ENCODE measurements at regions not wholly inside any gene's neighbourhood (a gene's known extent, or its start where the extent isn't known, plus 50 kb on each side); places are given as distances from the start of the nearest gene placed in this dataset.

DNA sequence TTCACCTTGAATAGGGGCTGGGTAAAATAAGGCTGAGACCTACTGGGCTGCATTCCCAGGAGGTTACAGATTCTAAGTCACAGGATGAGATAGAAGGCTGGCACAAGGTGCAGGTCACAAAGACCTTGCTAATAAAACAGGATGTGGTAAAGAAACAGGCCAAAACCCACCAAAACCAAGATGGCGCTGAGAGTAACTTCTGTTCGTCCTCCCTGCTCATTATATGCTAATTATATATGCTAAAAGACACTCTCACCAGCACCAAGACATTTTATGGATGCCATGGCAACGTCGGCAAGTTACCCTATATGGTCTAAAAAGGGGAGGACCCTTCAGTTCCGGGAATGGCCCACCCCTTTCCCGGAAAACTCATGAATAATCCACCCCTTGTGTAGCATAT lies 711.5 kb upstream of the KLHL29 start (continued):
- TF ChIP-seq, protein P1, sequence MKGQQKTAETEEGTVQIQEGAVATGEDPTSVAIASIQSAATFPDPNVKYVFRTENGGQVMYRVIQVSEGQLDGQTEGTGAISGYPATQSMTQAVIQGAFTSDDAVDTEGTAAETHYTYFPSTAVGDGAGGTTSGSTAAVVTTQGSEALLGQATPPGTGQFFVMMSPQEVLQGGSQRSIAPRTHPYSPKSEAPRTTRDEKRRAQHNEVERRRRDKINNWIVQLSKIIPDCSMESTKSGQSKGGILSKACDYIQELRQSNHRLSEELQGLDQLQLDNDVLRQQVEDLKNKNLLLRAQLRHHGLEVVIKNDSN (CRISPR knock-in tag; IDR thresholded peaks at IDR 0.05): no peak
- TF ChIP-seq GTF2I (CRISPR knock-in tag; conservative IDR thresholded peaks at IDR 0.05) (no peak), NR3C1 (CRISPR knock-in tag; conservative IDR thresholded peaks at IDR 0.05; ENCODE audit: low read depth) (no peak), FOXK1 (CRISPR knock-in tag; IDR thresholded peaks at IDR 0.05) (no peak), GABPB1 (CRISPR knock-in tag; IDR thresholded peaks at IDR 0.05) (no peak), ZNF121 (CRISPR knock-in tag; IDR thresholded peaks at IDR 0.05) (no peak), EMX1 (CRISPR knock-in tag; IDR thresholded peaks at IDR 0.05) (no peak), ZNF232 (CRISPR knock-in tag; IDR thresholded peaks at IDR 0.05) (no peak), NFE2L1 (CRISPR knock-in tag; IDR thresholded peaks at IDR 0.05) (no peak), NR2C2 (CRISPR knock-in tag; IDR thresholded peaks at IDR 0.05) (no peak), ATF1 (CRISPR knock-in tag; IDR thresholded peaks at IDR 0.05) (no peak), CBFB (CRISPR knock-in tag; IDR thresholded peaks at IDR 0.05; ENCODE audit: low read depth) (no peak), ZNF219 (CRISPR knock-in tag; IDR thresholded peaks at IDR 0.05; ENCODE audit: borderline replicate concordance) (no peak)
- TF ChIP-seq, protein P2, sequence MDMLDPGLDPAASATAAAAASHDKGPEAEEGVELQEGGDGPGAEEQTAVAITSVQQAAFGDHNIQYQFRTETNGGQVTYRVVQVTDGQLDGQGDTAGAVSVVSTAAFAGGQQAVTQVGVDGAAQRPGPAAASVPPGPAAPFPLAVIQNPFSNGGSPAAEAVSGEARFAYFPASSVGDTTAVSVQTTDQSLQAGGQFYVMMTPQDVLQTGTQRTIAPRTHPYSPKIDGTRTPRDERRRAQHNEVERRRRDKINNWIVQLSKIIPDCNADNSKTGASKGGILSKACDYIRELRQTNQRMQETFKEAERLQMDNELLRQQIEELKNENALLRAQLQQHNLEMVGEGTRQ (CRISPR knock-in tag; IDR thresholded peaks at IDR 0.05): no peak
- TF ChIP-seq, protein P3, sequence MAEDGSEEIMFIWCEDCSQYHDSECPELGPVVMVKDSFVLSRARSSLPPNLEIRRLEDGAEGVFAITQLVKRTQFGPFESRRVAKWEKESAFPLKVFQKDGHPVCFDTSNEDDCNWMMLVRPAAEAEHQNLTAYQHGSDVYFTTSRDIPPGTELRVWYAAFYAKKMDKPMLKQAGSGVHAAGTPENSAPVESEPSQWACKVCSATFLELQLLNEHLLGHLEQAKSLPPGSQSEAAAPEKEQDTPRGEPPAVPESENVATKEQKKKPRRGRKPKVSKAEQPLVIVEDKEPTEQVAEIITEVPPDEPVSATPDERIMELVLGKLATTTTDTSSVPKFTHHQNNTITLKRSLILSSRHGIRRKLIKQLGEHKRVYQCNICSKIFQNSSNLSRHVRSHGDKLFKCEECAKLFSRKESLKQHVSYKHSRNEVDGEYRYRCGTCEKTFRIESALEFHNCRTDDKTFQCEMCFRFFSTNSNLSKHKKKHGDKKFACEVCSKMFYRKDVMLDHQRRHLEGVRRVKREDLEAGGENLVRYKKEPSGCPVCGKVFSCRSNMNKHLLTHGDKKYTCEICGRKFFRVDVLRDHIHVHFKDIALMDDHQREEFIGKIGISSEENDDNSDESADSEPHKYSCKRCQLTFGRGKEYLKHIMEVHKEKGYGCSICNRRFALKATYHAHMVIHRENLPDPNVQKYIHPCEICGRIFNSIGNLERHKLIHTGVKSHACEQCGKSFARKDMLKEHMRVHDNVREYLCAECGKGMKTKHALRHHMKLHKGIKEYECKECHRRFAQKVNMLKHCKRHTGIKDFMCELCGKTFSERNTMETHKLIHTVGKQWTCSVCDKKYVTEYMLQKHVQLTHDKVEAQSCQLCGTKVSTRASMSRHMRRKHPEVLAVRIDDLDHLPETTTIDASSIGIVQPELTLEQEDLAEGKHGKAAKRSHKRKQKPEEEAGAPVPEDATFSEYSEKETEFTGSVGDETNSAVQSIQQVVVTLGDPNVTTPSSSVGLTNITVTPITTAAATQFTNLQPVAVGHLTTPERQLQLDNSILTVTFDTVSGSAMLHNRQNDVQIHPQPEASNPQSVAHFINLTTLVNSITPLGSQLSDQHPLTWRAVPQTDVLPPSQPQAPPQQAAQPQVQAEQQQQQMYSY (CRISPR knock-in tag; IDR thresholded peaks at IDR 0.05): no peak
- TF ChIP-seq, protein P4, sequence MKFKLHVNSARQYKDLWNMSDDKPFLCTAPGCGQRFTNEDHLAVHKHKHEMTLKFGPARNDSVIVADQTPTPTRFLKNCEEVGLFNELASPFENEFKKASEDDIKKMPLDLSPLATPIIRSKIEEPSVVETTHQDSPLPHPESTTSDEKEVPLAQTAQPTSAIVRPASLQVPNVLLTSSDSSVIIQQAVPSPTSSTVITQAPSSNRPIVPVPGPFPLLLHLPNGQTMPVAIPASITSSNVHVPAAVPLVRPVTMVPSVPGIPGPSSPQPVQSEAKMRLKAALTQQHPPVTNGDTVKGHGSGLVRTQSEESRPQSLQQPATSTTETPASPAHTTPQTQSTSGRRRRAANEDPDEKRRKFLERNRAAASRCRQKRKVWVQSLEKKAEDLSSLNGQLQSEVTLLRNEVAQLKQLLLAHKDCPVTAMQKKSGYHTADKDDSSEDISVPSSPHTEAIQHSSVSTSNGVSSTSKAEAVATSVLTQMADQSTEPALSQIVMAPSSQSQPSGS (CRISPR knock-in tag; IDR thresholded peaks at IDR 0.05; ENCODE audit: borderline replicate concordance, low read depth): no peak
- TF ChIP-seq, protein P5, sequence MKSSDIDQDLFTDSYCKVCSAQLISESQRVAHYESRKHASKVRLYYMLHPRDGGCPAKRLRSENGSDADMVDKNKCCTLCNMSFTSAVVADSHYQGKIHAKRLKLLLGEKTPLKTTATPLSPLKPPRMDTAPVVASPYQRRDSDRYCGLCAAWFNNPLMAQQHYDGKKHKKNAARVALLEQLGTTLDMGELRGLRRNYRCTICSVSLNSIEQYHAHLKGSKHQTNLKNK (CRISPR knock-in tag; IDR thresholded peaks at IDR 0.05): no peak

DNA sequence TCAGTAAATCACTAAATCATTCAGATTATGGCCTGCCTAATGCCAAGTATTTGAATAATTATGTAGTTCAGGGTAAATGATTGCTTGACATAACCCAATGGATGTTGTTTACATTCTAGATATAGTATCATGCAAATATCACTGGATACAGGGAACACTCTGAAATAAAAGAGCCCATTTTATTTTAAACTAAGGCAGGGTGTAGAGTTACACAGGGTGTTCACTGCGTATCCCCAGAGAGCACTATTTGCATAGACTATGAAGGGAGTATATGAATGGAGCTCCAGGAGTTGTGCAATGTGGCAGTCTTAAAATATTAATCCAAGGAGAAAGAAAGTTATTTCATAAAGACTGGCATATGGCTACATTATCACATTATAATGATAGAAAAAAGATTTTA lies 701.1 kb upstream of the KLHL29 start:
- ChIA-PET POLR2A (no interaction called here), CTCF (no interaction called here)
- ATAC-seq (no peak), DNase-seq (ENCODE audit: low spot score) (no peak)
- H3K4me1 Mint-ChIP-seq: peaks cover 7% of the 10 kb centered on the region
- H3K4me3 Mint-ChIP-seq: no peak overlapping the region
- H3K36me3 Mint-ChIP-seq: no peaks in the 10 kb centered on the region
- H3K27ac Mint-ChIP-seq: no peak overlapping the region
- H3K9me3 Mint-ChIP-seq: peaks cover 9% of the 10 kb centered on the region
- no peaks in the 10 kb centered on the region; the same call in 1 of the 2 replicates for H3K27me3 Mint-ChIP-seq (ENCODE audit: low read depth)
- TF ChIP-seq, protein P6, sequence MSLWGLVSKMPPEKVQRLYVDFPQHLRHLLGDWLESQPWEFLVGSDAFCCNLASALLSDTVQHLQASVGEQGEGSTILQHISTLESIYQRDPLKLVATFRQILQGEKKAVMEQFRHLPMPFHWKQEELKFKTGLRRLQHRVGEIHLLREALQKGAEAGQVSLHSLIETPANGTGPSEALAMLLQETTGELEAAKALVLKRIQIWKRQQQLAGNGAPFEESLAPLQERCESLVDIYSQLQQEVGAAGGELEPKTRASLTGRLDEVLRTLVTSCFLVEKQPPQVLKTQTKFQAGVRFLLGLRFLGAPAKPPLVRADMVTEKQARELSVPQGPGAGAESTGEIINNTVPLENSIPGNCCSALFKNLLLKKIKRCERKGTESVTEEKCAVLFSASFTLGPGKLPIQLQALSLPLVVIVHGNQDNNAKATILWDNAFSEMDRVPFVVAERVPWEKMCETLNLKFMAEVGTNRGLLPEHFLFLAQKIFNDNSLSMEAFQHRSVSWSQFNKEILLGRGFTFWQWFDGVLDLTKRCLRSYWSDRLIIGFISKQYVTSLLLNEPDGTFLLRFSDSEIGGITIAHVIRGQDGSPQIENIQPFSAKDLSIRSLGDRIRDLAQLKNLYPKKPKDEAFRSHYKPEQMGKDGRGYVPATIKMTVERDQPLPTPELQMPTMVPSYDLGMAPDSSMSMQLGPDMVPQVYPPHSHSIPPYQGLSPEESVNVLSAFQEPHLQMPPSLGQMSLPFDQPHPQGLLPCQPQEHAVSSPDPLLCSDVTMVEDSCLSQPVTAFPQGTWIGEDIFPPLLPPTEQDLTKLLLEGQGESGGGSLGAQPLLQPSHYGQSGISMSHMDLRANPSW (CRISPR knock-in tag; conservative IDR thresholded peaks at IDR 0.05; ENCODE audit: low read depth): no peak
- TF ChIP-seq, protein P7, sequence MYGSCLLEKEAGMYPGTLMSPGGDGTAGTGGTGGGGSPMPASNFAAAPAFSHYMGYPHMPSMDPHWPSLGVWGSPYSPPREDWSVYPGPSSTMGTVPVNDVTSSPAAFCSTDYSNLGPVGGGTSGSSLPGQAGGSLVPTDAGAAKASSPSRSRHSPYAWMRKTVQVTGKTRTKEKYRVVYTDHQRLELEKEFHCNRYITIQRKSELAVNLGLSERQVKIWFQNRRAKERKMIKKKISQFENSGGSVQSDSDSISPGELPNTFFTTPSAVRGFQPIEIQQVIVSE (CRISPR knock-in tag; IDR thresholded peaks at IDR 0.05; ENCODE audit: borderline replicate concordance): no peak
- no peak for TF ChIP-seq GRHL2 (CRISPR knock-in tag; IDR thresholded peaks at IDR 0.05; ENCODE audit: insufficient replicate concordance, severe bottlenecking)
- TF ChIP-seq CREB1 (CRISPR knock-in tag; IDR thresholded peaks at IDR 0.05): no peak
- no peak for TF ChIP-seq NFE2L1 (CRISPR knock-in tag; IDR thresholded peaks at IDR 0.05)
- TF ChIP-seq EMX1 (CRISPR knock-in tag; IDR thresholded peaks at IDR 0.05): no peak
- TF ChIP-seq TEAD1 (CRISPR knock-in tag; IDR thresholded peaks at IDR 0.05): no peak
- TF ChIP-seq, protein P8, sequence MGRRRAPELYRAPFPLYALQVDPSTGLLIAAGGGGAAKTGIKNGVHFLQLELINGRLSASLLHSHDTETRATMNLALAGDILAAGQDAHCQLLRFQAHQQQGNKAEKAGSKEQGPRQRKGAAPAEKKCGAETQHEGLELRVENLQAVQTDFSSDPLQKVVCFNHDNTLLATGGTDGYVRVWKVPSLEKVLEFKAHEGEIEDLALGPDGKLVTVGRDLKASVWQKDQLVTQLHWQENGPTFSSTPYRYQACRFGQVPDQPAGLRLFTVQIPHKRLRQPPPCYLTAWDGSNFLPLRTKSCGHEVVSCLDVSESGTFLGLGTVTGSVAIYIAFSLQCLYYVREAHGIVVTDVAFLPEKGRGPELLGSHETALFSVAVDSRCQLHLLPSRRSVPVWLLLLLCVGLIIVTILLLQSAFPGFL (CRISPR knock-in tag; IDR thresholded peaks at IDR 0.05; ENCODE audit: borderline replicate concordance): no peak

Measured in WTC11 (cell line).